ELR (cell line): ENCODE measurements at regions not wholly inside any gene's neighbourhood (a gene's known extent, or its start where the extent isn't known, plus 50 kb on each side); places are given as distances from the start of the nearest gene placed in this dataset.

Experiments
- DNase-seq: peaks from one replicate; pipeline ENCODE4 v3.0.0-alpha.2; 2015; ENCODE audit warnings: low read depth

- DNase-seq = no peak
Measured at GRCh38 chr4:137200322-137200721, 332.0 kb downstream of the PCDH18 start.

- no peak for DNase-seq
Measured at GRCh38 chr4:137198791-137199190, 333.5 kb downstream of the PCDH18 start.

- DNase-seq = no peak
Measured at GRCh38 chr4:137194670-137195069, 337.6 kb downstream of the PCDH18 start.

- no peak for DNase-seq
Measured at GRCh38 chr4:137193564-137193963, 338.7 kb downstream of the PCDH18 start.

GRCh38 chr4:137181293-137181899 is 350.9 kb downstream of the PCDH18 start:
- no peak for DNase-seq

GRCh38 chr4:137180349-137180748 is 351.9 kb downstream of the PCDH18 start:
- peak; percentile 2 for DNase-seq

- DNase-seq = no peak
Measured at GRCh38 chr4:137156807-137157206, 375.5 kb downstream of the PCDH18 start.

GRCh38 chr4:137156054-137156453 is 376.2 kb downstream of the PCDH18 start:
- peak; percentile 51 for DNase-seq

- no peak for DNase-seq
Measured at GRCh38 chr4:137131201-137131600, 401.1 kb downstream of the PCDH18 start.

- DNase-seq = no peak
Measured at GRCh38 chr4:137129845-137130244, 402.4 kb downstream of the PCDH18 start.

- no peak for DNase-seq
Measured at GRCh38 chr4:137129441-137129840, 402.9 kb downstream of the PCDH18 start.

GRCh38 chr4:137125011-137125410 is 407.3 kb downstream of the PCDH18 start:
- peak; percentile 74 for DNase-seq

GRCh38 chr4:137124278-137124932 is 407.9 kb downstream of the PCDH18 start:
- peak; percentile 75 for DNase-seq

GRCh38 chr4:137122876-137123275 is 409.4 kb downstream of the PCDH18 start:
- no peak for DNase-seq

- DNase-seq = peak; percentile 47
Measured at GRCh38 chr4:137116144-137116543, 416.1 kb downstream of the PCDH18 start.

- no peak for DNase-seq
Measured at GRCh38 chr4:137106733-137107132, 425.6 kb downstream of the PCDH18 start.

- no peak for DNase-seq
Measured at GRCh38 chr4:137106287-137106686, 426.0 kb downstream of the PCDH18 start.

GRCh38 chr4:137090951-137091350 is 441.3 kb downstream of the PCDH18 start:
- DNase-seq = peak; percentile 3

- DNase-seq = no peak
Measured at GRCh38 chr4:137083571-137084135, 448.6 kb downstream of the PCDH18 start.

- DNase-seq = no peak
Measured at GRCh38 chr4:137082061-137082460, 450.2 kb downstream of the PCDH18 start.

GRCh38 chr4:137076908-137077307 is 455.4 kb downstream of the PCDH18 start:
- no peak for DNase-seq

- no peak for DNase-seq
Measured at GRCh38 chr4:137075586-137075985, 456.7 kb downstream of the PCDH18 start.

GRCh38 chr4:137070614-137071013 is 461.7 kb downstream of the PCDH18 start:
- DNase-seq = no peak

- DNase-seq = no peak
Measured at GRCh38 chr4:137069473-137069872, 462.8 kb downstream of the PCDH18 start.
